GM19023 (cell line): ENCODE measurements at regions not wholly inside any gene's neighbourhood (a gene's known extent, or its start where the extent isn't known, plus 50 kb on each side); places are given as distances from the start of the nearest gene placed in this dataset.
A peak's percentile ranks its signal among the peaks of the same experiment; 100 is the strongest.

Experiments used
- ATAC-seq: cut with Tn5 transposase; IDR thresholded peaks from one replicate; pipeline ENCODE4 v1.9.1; 2021; ENCODE audit warnings: mild to moderate bottlenecking, moderate library complexity; ENCODE audit not compliant: unreplicated experiment

DNA sequence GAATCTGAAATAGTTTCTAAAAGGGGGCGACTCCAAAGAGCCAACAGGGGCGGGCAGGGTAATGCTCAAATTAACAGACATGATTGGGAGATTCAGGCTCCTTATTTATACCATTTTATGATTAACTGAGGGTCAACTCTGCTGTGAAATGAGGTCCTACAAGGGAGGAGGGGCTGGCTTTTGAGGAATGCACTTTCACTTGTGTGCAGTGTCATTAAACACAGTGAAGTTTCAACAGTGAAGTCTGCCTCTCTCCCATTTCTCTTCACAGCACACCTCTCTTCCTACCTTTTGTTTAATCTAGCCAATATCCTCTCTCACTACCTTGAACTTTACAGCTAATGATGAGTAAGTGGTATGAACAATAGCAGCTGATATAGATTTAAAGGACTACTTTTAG is 557.3 kb upstream of the CITED2 start:
- no peak for ATAC-seq

DNA sequence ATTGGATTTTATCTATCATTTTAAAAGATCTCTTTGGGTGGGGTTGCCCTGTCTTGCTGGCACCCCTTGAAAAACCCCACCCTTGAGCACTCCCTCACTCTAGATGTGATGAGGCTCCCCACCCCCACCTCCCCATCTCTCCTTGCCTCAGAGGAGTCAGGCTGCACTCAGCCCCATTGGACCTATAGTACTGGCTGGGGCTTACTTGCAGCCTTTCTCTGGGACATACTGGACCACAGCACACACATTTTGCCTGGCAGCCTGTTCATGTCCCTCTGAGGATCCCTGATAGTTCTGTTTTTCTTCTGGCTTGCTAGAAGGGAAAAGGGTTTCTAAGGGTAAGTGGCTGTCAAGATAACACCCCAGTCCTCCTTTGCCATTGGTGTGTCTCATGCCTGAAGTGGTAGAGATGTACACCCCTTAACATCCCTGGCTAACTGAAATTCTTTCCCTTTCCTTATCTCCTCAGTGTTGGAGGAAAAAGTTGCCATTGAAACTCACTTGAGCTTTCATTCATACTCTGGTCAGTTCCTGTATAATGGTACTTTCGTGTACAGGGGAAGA is 553.4 kb upstream of the CITED2 start:
- ATAC-seq = no peak

DNA sequence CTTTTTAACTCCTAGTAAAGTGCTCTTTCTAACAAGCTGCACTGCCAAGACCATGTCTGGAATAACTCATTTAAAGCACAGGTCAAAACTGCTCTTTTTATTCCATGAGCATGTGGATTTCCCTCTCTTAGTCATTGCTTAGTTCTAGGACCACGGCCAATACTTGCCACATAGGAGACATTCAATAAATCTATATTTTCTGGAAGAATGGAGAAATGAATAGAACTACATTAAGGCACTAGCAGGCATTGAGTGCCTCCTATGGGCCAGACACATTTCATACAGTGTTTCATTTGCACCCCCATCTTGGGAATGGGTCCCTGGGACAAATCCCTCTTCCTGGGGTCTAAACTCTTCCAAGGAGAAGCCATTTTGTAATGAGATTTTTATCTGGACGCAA is 552.8 kb upstream of the CITED2 start:
- ATAC-seq = no peak

DNA sequence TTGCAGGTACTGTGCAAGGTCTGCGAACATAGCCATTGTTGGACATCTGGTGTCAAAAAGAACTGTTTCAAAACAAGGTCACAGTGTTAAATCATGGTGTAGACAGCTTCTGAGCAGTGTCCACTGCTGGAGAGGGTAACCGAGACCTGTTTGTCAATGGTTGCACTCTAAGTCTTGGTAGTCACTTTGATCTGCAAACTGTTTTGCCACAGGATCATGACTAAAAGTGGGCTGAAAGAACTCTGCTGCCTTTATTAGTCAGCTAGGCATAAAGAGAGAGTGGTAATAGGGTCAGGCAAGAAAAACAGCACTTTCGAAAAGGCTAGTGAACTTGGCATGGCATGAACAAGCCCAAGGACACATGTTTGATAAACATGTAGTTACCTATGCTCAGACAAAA is 552.3 kb upstream of the CITED2 start:
- no peak for ATAC-seq

DNA sequence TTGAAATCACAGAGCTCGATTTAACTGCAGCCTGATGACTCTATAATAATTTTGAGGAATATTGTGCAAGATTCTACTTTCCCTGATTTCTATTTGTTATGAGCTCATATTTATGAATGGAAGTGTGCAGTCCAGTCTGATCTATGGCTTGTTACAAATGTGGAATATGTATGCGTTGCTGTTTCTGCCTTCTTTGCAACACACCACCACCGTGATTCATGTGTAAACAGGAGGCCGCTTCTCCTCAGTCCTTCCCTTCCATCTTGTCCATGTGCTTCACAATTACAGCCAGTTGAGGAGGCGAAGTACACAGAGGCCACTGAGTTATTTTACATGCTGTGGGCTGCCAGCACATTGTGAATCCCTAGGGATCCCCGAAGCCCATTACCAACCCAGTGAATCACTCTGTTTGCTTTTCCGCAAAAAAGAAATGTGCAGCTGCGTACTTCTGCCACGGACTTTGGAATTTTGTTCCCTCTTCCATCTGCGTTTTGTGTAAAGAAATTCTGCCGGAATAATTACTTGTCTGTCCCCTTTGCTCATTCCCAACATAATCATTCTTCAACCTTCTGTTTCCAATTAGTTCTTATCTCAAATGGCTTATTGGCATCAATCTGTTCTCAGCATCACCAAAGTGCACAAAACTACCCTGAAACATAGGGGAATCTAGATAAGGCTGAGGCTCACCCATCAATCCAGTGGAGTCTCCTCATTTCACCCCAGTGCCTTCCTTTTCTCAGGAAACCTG is 551.6 kb upstream of the CITED2 start:
- no peak for ATAC-seq

DNA sequence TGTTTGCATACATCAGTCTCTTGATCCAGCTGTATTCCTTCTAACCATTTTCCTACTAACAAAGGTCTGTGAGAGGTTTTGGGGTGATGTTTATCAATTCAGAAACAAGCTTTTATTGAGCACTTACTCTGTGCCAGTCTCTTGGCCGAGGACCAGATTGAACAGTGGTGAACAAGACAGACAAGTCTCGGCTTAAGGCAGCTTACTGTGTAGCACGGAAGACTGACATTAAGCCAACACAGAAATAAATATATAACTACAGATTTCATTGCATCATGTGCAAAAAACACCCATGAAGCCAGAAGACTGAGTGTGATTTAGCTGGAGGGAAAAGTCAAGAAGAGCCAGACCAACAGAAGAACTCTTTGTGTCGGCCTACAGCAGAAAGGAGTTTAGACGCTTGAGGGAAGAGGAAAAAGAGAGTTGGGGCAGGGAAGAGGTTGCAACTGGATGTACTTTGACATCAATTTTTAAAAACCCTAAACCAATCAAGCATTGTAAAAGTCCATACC is 549.6 kb upstream of the CITED2 start:
- ATAC-seq = no peak

DNA sequence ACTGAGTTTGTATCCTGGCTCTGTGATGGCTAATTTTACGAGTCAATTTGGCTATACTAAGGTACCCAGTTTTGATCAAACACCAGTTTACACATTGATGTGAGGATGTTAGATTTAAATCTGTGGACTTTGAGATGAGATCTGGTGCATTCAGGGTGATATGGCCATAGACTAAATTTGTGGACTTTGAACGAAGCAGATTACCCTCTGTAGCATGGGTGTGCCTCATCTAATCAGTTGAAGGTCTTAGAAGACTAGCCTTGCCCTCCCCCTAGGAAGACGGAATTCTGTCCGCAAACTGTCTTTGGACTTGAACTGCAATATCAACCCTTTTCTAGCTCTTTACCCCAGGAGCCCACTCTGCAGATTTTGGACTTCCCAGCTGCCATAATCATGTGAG is 547.8 kb upstream of the CITED2 start:
- no peak for ATAC-seq

DNA sequence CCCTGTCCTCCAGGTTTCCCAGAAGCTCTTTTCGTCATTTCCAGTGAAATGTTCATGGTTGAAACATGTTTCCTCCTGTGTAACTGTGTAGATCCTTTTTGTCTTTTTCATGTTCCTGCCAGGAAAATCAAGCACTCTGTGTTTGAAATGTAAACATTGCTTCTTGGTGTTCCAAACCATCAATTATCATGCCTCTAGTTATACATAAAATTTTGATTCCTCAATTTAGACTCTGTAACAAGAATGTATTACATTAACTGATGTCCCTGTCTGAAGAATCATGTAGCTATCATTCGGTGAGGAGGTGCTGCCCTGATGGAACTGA is 546.3 kb upstream of the CITED2 start:
- no peak for ATAC-seq

DNA sequence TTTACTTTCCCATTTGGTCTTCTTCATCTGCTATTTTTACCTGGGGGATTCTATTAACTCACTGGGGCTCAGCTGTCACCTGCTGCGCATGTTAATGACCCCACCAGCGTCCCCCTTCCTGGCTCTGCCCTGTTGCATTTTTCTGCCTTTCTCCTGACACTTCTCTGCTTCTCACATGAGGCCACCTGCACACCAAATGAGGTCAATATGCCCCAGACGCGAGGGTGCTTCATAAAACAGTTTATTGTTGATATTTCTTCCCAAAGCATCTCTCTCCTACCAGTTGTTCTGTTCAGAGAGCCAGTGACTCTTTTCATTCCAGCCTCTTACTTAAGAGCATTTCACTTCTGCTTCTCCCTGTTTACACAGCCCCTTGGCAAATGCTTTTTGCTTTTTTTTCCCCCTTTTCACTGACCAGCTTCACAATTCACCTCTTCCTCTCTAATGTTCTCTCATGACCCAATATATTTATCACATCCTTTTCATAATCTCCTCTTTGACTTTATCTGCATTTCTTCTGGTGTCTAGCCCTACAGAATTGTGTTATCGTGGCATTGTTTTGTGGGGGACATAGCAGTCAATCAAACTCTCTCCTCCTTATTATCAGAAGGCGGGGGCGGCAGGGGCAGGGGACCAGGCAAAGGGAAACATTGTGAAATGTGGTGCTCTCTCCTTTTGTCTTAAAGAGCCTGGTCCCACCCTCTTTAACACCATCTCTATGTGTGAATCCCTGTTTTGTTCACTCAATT is 545.8 kb upstream of the CITED2 start:
- no peak for ATAC-seq

DNA sequence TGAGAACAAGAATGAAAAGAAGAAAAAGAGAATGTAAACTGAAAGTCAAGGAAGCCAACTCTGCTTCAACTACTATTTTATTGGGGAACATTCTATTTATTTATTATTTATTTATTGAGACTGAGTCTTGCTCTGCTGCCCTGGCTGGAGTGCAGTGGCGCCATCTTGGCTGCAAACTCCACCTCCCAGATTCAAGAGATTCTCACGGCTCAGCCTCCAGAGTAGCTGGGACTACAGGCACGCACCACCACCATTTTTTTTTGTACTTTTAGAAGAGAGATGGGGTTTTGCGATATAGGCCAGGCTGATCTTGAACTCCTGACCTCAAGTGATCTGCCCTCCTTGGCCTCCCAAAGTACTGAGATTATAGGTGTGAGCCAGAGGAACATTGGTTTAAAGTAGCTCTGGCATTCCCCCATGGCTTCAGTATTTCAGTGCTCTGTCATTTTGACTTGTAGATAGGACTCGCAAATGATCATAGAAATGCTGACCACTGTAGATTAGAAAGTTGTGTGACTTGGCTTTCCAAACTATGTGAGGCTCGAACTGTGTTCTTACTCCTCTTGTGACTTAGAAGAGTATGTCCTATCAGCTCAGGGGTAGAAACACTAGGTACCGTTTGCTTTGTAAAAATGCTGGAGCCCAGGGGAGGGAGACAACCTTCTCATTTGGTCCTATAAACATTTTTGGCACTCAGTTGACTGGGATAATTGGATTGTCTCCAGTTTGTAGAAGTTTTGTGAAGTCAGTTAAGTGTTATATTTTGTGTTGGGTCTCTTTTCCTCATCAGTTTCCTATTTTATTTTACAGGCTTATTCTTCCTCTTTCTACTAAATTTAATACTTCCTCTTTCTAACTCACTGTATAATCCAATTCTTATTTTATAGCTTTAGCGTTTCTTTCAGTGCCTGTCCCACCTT is 544.9 kb upstream of the CITED2 start:
- ATAC-seq = no peak

DNA sequence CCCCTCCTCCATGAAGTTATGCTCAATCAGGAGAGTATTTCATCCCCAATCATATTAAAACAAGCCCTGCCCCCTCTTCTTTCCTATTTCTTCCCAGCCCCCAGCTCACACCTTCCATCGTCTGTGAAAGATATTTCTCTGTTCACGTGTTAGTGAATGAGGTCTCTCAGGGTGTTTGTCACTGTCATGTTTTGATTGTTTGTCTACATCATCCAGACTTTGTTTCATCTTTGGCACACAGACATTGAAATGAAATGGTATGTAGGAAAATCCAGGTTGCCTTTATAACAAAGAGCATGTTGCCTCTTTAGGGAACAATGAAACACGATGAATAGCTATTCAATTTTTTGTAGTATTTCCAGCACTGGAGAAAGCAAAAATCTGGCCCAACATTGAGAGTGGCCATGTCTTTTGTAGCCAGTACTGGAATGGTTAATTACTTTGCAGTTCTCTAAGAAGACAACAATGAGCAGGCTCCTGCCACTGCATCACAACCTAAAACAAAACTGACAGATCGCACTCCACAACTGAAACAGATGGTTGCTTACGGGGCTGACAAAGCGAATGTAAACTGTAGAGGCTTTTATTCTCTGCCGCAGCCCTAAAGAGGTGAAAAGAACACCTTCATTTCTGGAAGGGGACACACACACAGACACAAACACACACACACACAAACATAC is 543.6 kb upstream of the CITED2 start:
- no peak for ATAC-seq

DNA sequence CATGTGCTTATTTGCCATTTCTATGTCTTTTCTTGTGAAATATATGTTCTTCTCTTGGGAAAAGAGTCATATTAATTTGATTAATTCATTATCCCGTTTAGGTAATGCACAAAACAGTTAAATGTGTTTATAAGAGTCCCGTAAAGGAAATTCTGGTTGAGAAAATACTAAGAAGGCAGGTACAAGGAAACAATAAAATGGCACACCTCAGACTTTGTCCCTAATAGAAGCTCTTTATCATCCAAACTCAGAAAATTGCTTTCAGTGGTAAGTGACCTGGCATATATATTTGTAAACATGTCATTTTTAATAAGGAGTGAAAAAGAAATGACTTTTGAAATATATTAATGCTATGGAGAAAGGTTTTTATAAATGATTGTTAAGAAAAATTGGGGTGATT is 540.5 kb upstream of the CITED2 start:
- no peak for ATAC-seq

DNA sequence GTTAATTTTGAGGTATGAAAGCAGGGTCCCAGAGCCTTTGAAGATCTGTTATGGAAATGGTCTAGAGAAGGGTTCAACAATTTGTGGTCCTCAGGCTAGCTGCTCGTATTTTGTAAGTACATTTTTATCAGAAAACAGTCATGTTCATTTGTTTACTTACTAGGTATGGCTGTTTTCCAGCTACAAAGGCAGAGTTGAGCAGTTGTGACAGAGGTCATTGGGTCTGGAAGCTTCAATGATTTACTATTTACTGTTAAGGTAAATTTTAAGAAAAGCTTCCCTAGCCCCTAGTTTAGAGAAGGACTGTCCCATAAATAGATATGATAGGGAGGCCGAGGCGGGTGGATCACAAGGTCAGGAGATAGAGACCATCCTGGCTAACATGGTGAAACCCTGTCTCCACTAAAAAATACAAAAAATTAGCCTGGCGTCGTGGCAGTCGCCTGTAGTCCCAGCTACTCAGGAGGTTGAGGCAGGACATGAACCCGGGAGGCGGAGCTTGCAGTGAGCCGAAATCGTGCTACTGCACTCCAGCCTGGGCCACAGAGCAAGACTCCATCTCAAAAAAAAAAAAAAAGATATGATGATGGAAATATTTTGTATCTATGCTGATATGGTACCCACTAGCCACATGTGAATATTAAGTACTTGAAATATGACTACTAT is 538.4 kb upstream of the CITED2 start:
- no peak for ATAC-seq

DNA sequence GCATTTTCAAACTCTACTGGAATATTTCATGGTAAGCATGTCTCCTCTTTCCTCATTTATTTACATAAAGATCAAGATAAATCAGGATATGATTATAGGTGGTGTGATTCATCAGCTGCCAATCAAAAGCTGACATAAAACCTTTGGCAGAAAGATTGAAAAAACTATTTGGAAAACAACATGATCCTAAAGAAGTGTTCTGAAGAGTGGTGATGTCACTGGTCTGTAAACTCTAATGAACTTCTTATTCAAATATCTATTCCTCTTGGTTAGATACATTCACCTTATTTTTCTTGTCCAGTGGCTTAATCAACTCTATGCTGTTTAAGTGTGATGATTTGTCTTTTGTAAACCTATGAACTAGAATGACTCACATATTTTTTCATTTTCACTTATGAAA is 535.5 kb upstream of the CITED2 start:
- no peak for ATAC-seq

DNA sequence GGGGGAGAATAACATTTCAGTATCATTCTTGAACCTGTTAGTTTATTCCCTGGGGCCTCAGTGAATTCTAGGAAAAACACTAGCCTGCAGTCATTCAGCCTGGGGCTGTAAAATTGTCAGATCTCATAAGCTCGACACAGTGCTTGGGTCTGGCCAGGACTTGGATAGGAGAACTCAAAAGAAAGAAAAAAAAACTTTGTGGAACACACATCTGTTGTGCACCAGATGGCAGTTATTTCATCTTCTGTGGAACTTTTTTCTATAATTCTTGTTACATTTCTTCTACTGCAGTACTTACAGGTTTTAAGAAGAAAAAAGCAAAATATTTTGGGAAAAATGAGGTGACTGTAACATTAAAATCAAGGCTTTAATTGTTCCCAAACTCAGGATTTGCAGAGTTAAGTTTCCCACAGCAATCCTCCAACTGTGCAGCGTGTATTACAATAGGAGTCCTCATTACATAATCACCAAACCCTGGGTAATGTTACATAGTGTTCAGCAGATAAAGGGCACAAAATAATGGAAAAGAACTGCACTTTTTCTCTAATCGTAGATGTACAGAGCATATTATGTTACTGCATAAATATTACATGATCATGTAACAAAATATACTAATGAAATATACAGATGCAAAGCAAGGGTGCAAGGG is 531.1 kb upstream of the CITED2 start:
- no peak for ATAC-seq

DNA sequence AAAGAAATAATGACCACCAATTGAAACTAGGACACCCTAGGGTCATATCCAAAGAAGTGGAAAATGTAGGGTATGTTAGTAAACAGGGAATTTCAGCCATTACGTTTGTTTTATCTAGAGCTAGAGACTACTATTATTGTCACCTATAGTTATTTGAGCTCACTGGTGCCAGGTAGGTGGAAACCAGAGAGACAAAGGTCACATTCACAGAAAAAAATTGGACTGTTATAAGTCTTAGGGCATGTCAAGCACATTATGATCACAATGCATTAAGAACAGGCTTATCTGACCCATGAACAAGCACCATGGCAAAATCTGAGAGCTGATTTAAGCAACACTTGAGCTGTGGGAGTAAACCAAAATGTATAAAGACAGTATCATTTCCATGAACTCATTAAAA is 530.1 kb upstream of the CITED2 start:
- no peak for ATAC-seq

DNA sequence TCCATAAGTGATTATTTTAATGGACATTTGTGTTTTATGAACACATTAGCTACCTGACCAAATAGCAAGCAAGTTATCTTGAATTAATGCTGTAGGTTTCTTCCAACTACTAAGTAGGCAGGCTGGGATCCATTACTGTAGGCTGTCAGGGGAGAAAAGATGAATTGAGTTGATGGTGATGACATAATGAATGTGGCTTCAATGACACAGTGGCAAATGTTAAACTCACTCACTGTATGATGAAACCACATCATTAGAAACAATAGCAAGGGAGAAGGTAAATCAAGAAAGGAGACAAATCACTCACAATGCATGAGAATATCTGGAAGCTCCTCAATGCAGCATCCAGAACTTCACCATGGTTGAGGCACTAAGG is 529.7 kb upstream of the CITED2 start:
- no peak for ATAC-seq

DNA sequence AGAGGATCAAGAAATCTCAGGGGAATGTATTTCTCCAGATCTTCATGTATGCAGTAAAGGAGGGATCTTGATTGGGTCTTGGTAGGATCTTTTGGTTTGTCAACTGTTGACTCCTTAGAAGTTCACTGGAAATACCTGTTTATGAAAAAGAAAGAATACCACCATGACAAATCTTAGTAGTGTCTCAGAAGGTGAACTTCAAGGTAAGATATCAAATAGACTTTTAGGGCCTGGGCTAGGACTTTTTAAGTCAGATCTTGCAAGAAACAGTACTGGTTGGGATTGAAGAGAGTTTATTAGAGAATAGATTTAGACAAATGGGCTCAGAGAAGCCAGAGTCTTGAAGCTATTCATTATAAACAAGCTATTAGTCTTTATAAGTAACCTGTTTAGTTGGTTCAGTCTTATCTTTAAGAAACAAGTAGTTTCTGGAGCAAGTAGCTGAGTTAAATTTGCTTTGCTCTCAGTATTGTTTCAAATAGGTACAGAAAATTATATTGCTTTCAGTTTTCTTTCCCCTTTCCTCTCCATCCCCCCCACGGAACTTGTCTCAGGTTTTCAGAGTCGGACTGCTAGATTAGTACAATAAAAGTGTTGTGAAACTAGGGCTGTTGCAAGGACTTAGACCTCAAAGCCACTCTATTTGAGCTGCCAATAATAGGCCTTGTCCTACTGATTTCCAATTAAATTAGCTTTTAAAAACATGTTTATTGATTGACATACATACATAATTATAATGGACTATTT is 529.1 kb upstream of the CITED2 start:
- peak; percentile 97 for ATAC-seq

DNA sequence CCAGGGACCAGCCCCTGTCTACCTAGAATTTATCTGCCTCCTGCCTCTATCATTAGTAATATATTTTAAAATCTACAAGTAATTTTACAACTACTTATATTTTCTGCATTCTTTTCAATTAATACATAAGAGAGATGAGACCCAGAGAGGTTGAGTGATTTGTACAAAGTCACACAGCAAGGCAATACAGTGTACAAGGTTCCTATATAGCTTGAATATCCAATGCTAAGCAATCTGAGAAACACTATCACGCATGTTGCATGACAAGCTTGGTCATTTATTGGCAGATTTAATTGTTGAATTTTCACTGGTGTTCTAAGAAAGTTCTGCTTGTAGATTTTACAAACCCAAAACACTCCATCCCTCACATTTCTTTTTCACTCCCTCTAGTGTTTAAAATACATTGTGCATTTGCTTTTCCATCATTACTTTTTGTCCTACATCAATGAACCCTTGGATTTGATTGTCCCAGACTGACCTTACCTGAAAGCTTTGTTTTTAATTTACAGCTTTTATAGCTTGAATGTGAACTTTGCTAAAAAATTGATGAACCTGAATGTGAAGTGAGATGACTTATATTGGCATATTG is 520.9 kb upstream of the CITED2 start:
- no peak for ATAC-seq
